OCI-LY7 (cell line): ENCODE measurements at regions not wholly inside any gene's neighbourhood (a gene's known extent, or its start where the extent isn't known, plus 50 kb on each side); places are given as distances from the start of the nearest gene placed in this dataset.

ENCODE experiments used
- BruUV-seq: library from RNA; stranded (reverse); fragments of 400-500 nt; replicated peaks from 2 replicates; lab custom pipeline; 2021; lab: Mats Ljungman, UMichigan
- CTCF ChIA-PET: fragments of 300-600 bp; sonication (Branson Sonifier 250); formaldehyde crosslinking; loops from one replicate; lab custom pipeline; 2022; ENCODE audit warnings: antibody characterized with exemption; ENCODE audit not compliant: unreplicated experiment; lab: Charles Lee
- POLR2A ChIA-PET: fragments of 300-600 bp; sonication (Branson Sonifier 250); formaldehyde crosslinking; loops from one replicate; lab custom pipeline; 2022; ENCODE audit warnings: antibody characterized with exemption; lab: Charles Lee
- DNase-seq: peaks from one replicate; pipeline ENCODE4 v3.0.0-alpha.2; 2015; ENCODE audit warnings: low spot score
- H2AFZ ChIP-seq: fragments of 200-600 bp; sonication (generic), shearing (Covaris generic); 2 replicates; pipeline ENCODE4 v1.6.1; 2014; ENCODE audit warnings: mild to moderate bottlenecking, antibody characterized with exemption, low read length, moderate library complexity
- H3K27ac ChIP-seq: fragments of 200-600 bp; sonication (generic); 2 replicates; pipeline ENCODE4 v1.5.1; 2014; ENCODE audit warnings: mixed run types, low read depth, mild to moderate bottlenecking, moderate library complexity, low read length, inconsistent platforms; ENCODE audit not compliant: poor library complexity, severe bottlenecking
- H3K36me3 ChIP-seq: fragments of 200-600 bp; sonication (generic); 2 replicates; pipeline ENCODE4 v1.6.1; 2014; ENCODE audit warnings: mild to moderate bottlenecking, antibody characterized with exemption, low read length, moderate library complexity, mixed read lengths; ENCODE audit not compliant: insufficient read depth
- H3K4me1 ChIP-seq: fragments of 200-600 bp; sonication (generic); 2 replicates; pipeline ENCODE4 v1.5.1; 2014; ENCODE audit warnings: mild to moderate bottlenecking, low read length; ENCODE audit not compliant: insufficient read depth, poor library complexity, severe bottlenecking
- H3K4me2 ChIP-seq: fragments of 200-600 bp; sonication (generic); 2 replicates; pipeline ENCODE4 v1.6.1; 2014; ENCODE audit warnings: mild to moderate bottlenecking, low read length
- H3K4me3 ChIP-seq: fragments of 200-600 bp; sonication (generic); 2 replicates; pipeline ENCODE4 v1.5.1; 2014; ENCODE audit warnings: mild to moderate bottlenecking, low read depth, low read length; ENCODE audit not compliant: poor library complexity, severe bottlenecking
- H3K79me2 ChIP-seq: fragments of 200-600 bp; sonication (generic); 2 replicates; pipeline ENCODE4 v1.6.1; 2016; ENCODE audit warnings: low read depth, mild to moderate bottlenecking, low read length, moderate library complexity, mixed read lengths; ENCODE audit not compliant: insufficient read depth
- H3K9me2 ChIP-seq: fragments of 200-600 bp; sonication (generic); 2 replicates; pipeline ENCODE4 v1.6.1; 2016; ENCODE audit warnings: mild to moderate bottlenecking, low read length, mixed read lengths; ENCODE audit not compliant: insufficient read depth
- H3K9me3 ChIP-seq: fragments of 200-600 bp; sonication (generic); 2 replicates; pipeline ENCODE4 v1.6.1; 2014; ENCODE audit warnings: mild to moderate bottlenecking, mixed run types, low read length, mixed read lengths
- H4K20me1 ChIP-seq: fragments of 200-600 bp; sonication (generic); 2 replicates; pipeline ENCODE4 v1.6.1; 2014; ENCODE audit warnings: mild to moderate bottlenecking, antibody characterized with exemption, low read length, moderate library complexity, mixed read lengths; ENCODE audit not compliant: insufficient read depth
- EZH2phosphoT487 ChIP-seq: fragments of 200-600 bp; sonication (generic); IDR thresholded peaks from 2 replicates; pipeline ENCODE4 v1.6.1; 2018; ENCODE audit warnings: low read depth, borderline replicate concordance, mild to moderate bottlenecking, mixed run types, antibody characterized with exemption, low read length, moderate library complexity, mixed read lengths
- intact Hi-C: fragments of 100-400 bp; cut with micrococcal nuclease; formaldehyde crosslinking; loops from one replicate; pipeline ENCODE4 v1.10.0; 2022; ENCODE audit not compliant: unreplicated experiment
- TF ChIP-seq, protein P1 (sequence below): fragments of 200-600 bp; sonication (generic); conservative IDR thresholded peaks from 2 replicates; pipeline ENCODE4 v1.5.1; 2014; ENCODE audit warnings: mild to moderate bottlenecking, antibody characterized with exemption, low read length, moderate library complexity, mixed read lengths

DNA sequence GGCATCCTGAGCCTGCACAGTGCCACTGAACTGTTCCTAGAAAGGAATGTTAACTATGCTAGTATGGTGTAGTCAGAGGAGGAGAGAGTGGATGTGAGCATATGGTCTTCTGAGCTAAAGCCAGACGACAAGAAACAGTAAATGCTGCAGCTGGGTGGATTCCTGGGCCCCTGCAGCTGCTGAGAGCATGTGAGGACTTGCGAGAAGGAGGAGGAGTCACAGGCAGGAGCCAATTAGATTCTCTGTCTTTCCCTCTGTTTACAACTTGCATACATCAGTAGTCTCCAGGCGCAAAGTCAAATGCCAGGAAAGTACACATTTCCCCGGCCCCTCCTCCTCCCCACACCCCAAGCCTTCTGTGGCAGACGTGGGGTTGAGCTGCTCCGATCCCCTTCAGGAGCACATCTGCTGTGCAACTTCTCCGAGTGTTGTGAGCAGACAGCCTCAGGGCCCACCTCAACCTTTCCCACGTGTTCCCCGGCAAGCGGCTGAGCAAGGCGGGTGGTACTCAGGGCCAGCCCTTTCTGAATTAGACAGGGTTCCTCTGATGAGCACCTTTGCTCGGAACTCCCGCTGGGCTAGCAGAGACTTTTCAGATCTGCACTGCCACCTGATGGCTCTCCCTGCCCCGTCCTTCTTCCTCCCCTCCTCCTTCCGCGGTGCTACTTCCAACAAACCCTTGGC is 108.7 kb upstream of the ATP6AP2 start:
- TF ChIP-seq EZH2phosphoT487, result no peak
- TF ChIP-seq, protein P1, sequence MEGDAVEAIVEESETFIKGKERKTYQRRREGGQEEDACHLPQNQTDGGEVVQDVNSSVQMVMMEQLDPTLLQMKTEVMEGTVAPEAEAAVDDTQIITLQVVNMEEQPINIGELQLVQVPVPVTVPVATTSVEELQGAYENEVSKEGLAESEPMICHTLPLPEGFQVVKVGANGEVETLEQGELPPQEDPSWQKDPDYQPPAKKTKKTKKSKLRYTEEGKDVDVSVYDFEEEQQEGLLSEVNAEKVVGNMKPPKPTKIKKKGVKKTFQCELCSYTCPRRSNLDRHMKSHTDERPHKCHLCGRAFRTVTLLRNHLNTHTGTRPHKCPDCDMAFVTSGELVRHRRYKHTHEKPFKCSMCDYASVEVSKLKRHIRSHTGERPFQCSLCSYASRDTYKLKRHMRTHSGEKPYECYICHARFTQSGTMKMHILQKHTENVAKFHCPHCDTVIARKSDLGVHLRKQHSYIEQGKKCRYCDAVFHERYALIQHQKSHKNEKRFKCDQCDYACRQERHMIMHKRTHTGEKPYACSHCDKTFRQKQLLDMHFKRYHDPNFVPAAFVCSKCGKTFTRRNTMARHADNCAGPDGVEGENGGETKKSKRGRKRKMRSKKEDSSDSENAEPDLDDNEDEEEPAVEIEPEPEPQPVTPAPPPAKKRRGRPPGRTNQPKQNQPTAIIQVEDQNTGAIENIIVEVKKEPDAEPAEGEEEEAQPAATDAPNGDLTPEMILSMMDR, result peak; percentile 36; the same call in 1 of the 2 replicates
- Histone ChIP-seq H2AFZ (no peak overlapping the region), H3K4me1 (no peaks in the 10 kb centered on the region), H3K36me3 (no peaks in the 10 kb centered on the region), H3K9me3 (no peaks in the 10 kb centered on the region), H3K4me2 (no peak overlapping the region), H3K79me2 (no peaks in the 10 kb centered on the region), H3K27ac (no peak overlapping the region), H4K20me1 (no peaks in the 10 kb centered on the region), H3K9me2 (no peaks in the 10 kb centered on the region), H3K4me3 (no peak overlapping the region)
- DNase-seq, result peak; percentile 4
- ChIA-PET POLR2A (no interaction called here), CTCF (no interaction called here)
- intact Hi-C loops, result loop anchor here (5.0 to 10.0 kb wide), 2 partner anchors 470 to 817 kb away; no protein-coding TSS in a partner anchor
- BruUV-seq, result no TSS peak

DNA sequence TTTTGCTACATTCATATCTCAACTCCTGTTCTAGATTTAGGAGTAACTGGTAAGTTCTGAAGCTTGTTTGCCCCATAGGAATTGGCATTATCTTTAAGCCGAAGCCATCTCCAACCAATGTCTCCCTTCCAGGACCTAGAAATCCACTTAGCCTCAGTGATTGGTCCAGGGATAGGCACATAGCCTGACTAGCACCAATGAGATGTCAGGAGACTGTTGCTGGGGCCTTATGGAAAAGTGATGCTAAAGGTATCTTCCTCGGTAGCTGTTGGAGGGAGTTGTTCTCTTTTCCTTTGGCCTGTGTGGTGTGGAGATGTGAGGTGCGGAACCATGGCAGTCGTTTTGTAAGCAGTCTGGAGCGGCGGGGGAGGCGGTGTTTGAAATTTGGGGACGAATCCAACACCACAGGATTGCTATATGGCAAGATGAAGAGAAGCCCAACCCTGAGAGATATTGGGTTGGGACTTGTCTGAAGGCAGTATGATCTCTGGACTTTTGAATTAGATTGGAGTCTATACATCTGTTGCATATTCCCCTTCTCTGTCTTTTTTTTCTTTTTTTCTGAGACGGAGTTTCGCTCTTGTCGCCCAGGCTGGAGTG is 109.8 kb upstream of the ATP6AP2 start:
- no TSS peak for BruUV-seq
- Histone ChIP-seq H3K36me3 (no peaks in the 10 kb centered on the region), H3K9me2 (no peaks in the 10 kb centered on the region), H3K4me3 (no peak overlapping the region), H4K20me1 (no peaks in the 10 kb centered on the region), H3K79me2 (no peaks in the 10 kb centered on the region), H3K4me2 (no peak overlapping the region), H3K27ac (no peak overlapping the region), H2AFZ (no peak overlapping the region), H3K9me3 (no peaks in the 10 kb centered on the region), H3K4me1 (peaks cover 5% of the 10 kb centered on the region)
- TF ChIP-seq, protein P1, result no peak
- TF ChIP-seq EZH2phosphoT487, result no peak
- intact Hi-C loops, result loop anchor here (5.0 to 10.0 kb wide), 2 partner anchors 469 to 816 kb away; no protein-coding TSS in a partner anchor
- DNase-seq, result no peak
- CTCF ChIA-PET, result no interaction called here
- POLR2A ChIA-PET, result no interaction called here

DNA sequence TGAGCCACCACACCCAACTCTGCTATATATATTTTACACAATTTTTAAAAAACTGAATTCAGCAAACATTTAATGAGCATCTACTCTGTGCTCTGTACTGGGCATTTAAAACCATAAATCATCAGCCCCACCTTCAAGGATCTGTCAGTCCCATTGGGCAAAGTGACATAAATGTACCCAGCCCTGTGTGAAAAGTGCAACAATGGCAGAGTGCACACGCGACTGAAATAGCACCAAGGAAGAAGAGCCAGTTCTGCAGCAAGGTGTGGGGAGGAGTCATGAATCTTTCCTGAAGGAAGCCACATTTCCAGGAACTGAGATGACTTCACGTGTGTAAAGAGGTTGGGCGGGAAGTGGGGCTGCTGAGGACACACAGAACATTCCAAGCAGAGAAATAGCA is 111.5 kb upstream of the ATP6AP2 start:
- ChIA-PET CTCF (no interaction called here), POLR2A (no interaction called here)
- Histone ChIP-seq H3K27ac (no peak overlapping the region), H4K20me1 (no peaks in the 10 kb centered on the region), H3K4me2 (no peak overlapping the region), H3K4me1 (peaks cover 10% of the 10 kb centered on the region), H3K4me3 (no peak overlapping the region), H3K9me3 (no peaks in the 10 kb centered on the region), H2AFZ (no peak overlapping the region), H3K36me3 (no peaks in the 10 kb centered on the region), H3K9me2 (no peaks in the 10 kb centered on the region), H3K79me2 (no peaks in the 10 kb centered on the region)
- no peak for DNase-seq
- no TSS peak for BruUV-seq
- TF ChIP-seq EZH2phosphoT487, result no peak
- TF ChIP-seq, protein P1, result no peak
- intact Hi-C loops, result loop anchor here (5.0 kb wide), 2 partner anchors 297 to 657 kb away; no protein-coding TSS in a partner anchor
